ENCODE measurements at regions not wholly inside any gene's neighbourhood (a gene's known extent, or its start where the extent isn't known, plus 50 kb on each side); places are given as distances from the start of the nearest gene placed in this dataset.

DNA sequence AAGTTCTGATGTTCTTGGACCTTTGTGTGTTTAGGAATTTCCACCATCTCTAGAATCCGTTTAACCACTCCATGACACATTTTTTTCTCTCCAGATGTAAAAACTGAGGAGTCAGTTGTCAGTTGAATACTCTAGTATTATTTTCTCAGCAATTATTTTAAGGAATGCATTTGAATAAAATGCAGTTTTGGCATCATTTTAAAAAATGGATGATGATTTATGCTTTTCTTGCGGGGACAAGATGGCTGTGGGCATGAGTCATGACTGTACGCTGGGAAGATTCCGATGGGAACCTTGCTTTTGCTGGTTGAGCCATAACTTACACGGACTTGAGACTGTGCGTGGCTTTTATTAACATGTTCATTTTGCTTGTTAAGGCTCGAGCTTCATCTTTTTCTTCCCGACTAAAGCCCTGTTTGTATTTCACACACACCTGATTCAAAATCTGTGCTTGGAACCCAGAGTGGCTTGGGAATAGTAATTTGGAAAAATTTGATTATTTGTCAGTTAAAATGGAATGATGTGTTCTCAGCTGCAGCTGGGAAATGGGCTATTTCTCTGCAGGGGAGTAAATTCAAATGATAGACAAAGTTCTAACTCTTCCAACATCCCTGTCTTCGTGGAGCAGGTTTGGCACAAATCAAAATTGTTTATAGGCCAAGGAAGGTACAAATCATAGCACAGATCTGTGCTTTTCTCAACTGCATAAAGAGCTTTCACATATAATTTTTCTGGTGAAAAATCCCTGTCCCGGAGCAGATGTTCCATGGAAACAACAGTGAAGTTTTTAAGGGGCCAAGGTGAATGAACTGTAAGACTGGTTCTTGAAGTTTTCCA lies 470.5 kb upstream of the JAG1 start:
- TF ChIP-seq EZH2phosphoT487 (IDR thresholded peaks at IDR 0.05; ENCODE audit: borderline replicate concordance), result no peak
- TF ChIP-seq, protein P1, sequence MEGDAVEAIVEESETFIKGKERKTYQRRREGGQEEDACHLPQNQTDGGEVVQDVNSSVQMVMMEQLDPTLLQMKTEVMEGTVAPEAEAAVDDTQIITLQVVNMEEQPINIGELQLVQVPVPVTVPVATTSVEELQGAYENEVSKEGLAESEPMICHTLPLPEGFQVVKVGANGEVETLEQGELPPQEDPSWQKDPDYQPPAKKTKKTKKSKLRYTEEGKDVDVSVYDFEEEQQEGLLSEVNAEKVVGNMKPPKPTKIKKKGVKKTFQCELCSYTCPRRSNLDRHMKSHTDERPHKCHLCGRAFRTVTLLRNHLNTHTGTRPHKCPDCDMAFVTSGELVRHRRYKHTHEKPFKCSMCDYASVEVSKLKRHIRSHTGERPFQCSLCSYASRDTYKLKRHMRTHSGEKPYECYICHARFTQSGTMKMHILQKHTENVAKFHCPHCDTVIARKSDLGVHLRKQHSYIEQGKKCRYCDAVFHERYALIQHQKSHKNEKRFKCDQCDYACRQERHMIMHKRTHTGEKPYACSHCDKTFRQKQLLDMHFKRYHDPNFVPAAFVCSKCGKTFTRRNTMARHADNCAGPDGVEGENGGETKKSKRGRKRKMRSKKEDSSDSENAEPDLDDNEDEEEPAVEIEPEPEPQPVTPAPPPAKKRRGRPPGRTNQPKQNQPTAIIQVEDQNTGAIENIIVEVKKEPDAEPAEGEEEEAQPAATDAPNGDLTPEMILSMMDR (conservative IDR thresholded peaks at IDR 0.05; ENCODE audit: low read length), result no peak
